Activated B cell treated with CpG ODN at 0.5 μM for 24 hours (primary cell): ENCODE measurements at regions not wholly inside any gene's neighbourhood (a gene's known extent, or its start where the extent isn't known, plus 50 kb on each side); places are given as distances from the start of the nearest gene placed in this dataset.

Experiments
- ATAC-seq: fragments of 200-7000 bp; cut with Tn5 transposase; one replicate; pipeline ENCODE4 v1.10.0; 2021; ENCODE audit warnings: low read depth, mild to moderate bottlenecking, moderate library complexity
- CTCF ChIA-PET: fragments of 350-600 bp; sonication (Branson Sonifier 250); formaldehyde crosslinking; loops from one replicate; lab custom pipeline; 2021; ENCODE audit warnings: antibody characterized with exemption; lab: Charles Lee
- POLR2A ChIA-PET: fragments of 350-600 bp; sonication (Branson Sonifier 250); formaldehyde crosslinking; loops from one replicate; lab custom pipeline; 2021; ENCODE audit warnings: antibody characterized with exemption; lab: Charles Lee
- DNase-seq: peaks from one replicate; pipeline ENCODE4 v3.0.0; 2022
- H3K27ac Mint-ChIP-seq: one replicate; pipeline ENCODE4 v1.8.0; 2020; ENCODE audit warnings: mixed read lengths
- H3K27me3 Mint-ChIP-seq: one replicate; pipeline ENCODE4 v1.8.0; 2021; ENCODE audit warnings: mixed read lengths
- H3K36me3 Mint-ChIP-seq: one replicate; pipeline ENCODE4 v1.8.0; 2021; ENCODE audit warnings: low read depth, mixed read lengths
- H3K4me1 Mint-ChIP-seq: one replicate; pipeline ENCODE4 v1.8.0; 2021; ENCODE audit warnings: mixed read lengths
- H3K4me3 Mint-ChIP-seq: one replicate; pipeline ENCODE4 v1.8.0; 2020; ENCODE audit warnings: mild to moderate bottlenecking, mixed read lengths
- H3K9me3 Mint-ChIP-seq: one replicate; pipeline ENCODE4 v1.8.0; 2020; ENCODE audit warnings: mixed read lengths
- CTCF ChIP-seq: fragments of 200-600 bp; IDR thresholded peaks from one replicate; pipeline ENCODE4 v1.8.0; 2022; ENCODE audit warnings: antibody characterized with exemption, mild to moderate bottlenecking
- intact Hi-C: fragments of 100-400 bp; cut with micrococcal nuclease; formaldehyde crosslinking; loops from one replicate; pipeline ENCODE4 v1.15.1; 2024

- Mint-ChIP-seq H3K4me3 (no peak overlapping the region), H3K36me3 (no peaks in the 10 kb centered on the region), H3K27me3 (no peaks in the 10 kb centered on the region), H3K9me3 (peaks cover 7% of the 10 kb centered on the region), H3K4me1 (no peaks in the 10 kb centered on the region), H3K27ac (no peak overlapping the region)
- intact Hi-C loops, result no loop called here
- no peak for ATAC-seq
- ChIA-PET POLR2A (no interaction called here), CTCF (no interaction called here)
- no peak for DNase-seq
- no peak for TF ChIP-seq CTCF
These were observed 723.7 kb upstream of the ARRDC3 start for GRCh38 chr5:92106808-92107207.

GRCh38 chr5:92104126-92104525 lies 721.0 kb upstream of the ARRDC3 start:
- Mint-ChIP-seq H3K36me3 (no peaks in the 10 kb centered on the region), H3K27me3 (no peaks in the 10 kb centered on the region), H3K4me3 (no peak overlapping the region), H3K4me1 (no peaks in the 10 kb centered on the region), H3K27ac (no peak overlapping the region), H3K9me3 (peaks cover 7% of the 10 kb centered on the region)
- ChIA-PET CTCF (no interaction called here), POLR2A (no interaction called here)
- intact Hi-C loops, result no loop called here
- ATAC-seq, result no peak
- no peak for TF ChIP-seq CTCF
- no peak for DNase-seq

- ChIA-PET CTCF (no interaction called here), POLR2A (no interaction called here)
- no peaks in the 10 kb centered on the region for H3K36me3 Mint-ChIP-seq
- DNase-seq (no peak), ATAC-seq (no peak)
- H3K27ac Mint-ChIP-seq, result no peak overlapping the region
- no peaks in the 10 kb centered on the region for H3K4me1 Mint-ChIP-seq
- peaks cover 9% of the 10 kb centered on the region for H3K9me3 Mint-ChIP-seq
- no peak overlapping the region for H3K4me3 Mint-ChIP-seq
- intact Hi-C loops, result no loop called here
- no peaks in the 10 kb centered on the region for H3K27me3 Mint-ChIP-seq
- no peak for TF ChIP-seq CTCF
These were observed 719.2 kb upstream of the ARRDC3 start for GRCh38 chr5:92102313-92102712.

- ChIA-PET CTCF (no interaction called here), POLR2A (no interaction called here)
- no peaks in the 10 kb centered on the region for H3K27me3 Mint-ChIP-seq
- ATAC-seq (no peak), DNase-seq (no peak)
- intact Hi-C loops, result no loop called here
- peaks cover 3% of the 10 kb centered on the region for H3K9me3 Mint-ChIP-seq
- no peak for TF ChIP-seq CTCF
- no peaks in the 10 kb centered on the region for H3K36me3 Mint-ChIP-seq
- no peak overlapping the region for H3K4me3 Mint-ChIP-seq
- H3K4me1 Mint-ChIP-seq, result no peaks in the 10 kb centered on the region
- no peak overlapping the region for H3K27ac Mint-ChIP-seq
These were observed 709.1 kb upstream of the ARRDC3 start for GRCh38 chr5:92092239-92092638.

- no peak overlapping the region for H3K4me3 Mint-ChIP-seq
- no peaks in the 10 kb centered on the region for H3K4me1 Mint-ChIP-seq
- CTCF ChIA-PET, result no interaction called here
- no peaks in the 10 kb centered on the region for H3K9me3 Mint-ChIP-seq
- no peaks in the 10 kb centered on the region for H3K27me3 Mint-ChIP-seq
- no peak for DNase-seq
- no peak overlapping the region for H3K27ac Mint-ChIP-seq
- no peak for ATAC-seq
- no peaks in the 10 kb centered on the region for H3K36me3 Mint-ChIP-seq
- POLR2A ChIA-PET, result no interaction called here
- TF ChIP-seq CTCF, result no peak
- intact Hi-C loops, result no loop called here
These were observed 703.1 kb upstream of the ARRDC3 start for GRCh38 chr5:92086059-92086811.
